NT2/D1 (cell line): ENCODE measurements at regions not wholly inside any gene's neighbourhood (a gene's known extent, or its start where the extent isn't known, plus 50 kb on each side); places are given as distances from the start of the nearest gene placed in this dataset.

ENCODE experiments used
- SUZ12 ChIP-seq: IDR thresholded peaks from 2 replicates; pipeline ENCODE4 v1.6.1; 2011; ENCODE audit not compliant: insufficient read length, insufficient read depth; ENCODE audit errors: extremely low read depth
- YY1 ChIP-seq: IDR thresholded peaks from 2 replicates; pipeline ENCODE4 v1.6.1; 2011; ENCODE audit not compliant: insufficient read length, insufficient read depth
- ZNF274 ChIP-seq: IDR thresholded peaks from 2 replicates; pipeline ENCODE4 v1.6.1; 2011; ENCODE audit warnings: mild to moderate bottlenecking, low read depth, low read length

DNA sequence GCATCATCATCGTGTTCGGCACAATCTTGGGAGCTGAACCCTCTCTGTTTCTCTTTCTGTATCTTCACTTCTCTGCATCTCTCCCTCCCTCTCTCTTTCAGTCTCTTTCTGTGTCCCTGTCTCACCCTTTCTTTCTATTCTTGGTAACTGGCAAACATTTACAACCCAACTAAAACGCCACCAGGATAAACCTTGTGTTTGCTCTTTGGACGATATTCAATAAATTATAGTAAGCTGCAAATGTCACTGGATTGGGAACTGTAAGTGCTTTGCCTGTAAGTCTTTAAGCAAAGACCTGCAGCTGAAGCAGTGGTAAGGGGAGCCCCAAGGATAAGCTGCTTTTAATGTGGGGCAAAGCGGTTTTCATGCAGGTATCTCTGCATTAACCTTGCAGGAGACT is 558.0 kb upstream of the MKI67 start:
- TF ChIP-seq SUZ12 (no peak), YY1 (no peak), ZNF274 (no peak)
